ENCODE measurements at regions not wholly inside any gene's neighbourhood (a gene's known extent, or its start where the extent isn't known, plus 50 kb on each side); places are given as distances from the start of the nearest gene placed in this dataset.

DNA sequence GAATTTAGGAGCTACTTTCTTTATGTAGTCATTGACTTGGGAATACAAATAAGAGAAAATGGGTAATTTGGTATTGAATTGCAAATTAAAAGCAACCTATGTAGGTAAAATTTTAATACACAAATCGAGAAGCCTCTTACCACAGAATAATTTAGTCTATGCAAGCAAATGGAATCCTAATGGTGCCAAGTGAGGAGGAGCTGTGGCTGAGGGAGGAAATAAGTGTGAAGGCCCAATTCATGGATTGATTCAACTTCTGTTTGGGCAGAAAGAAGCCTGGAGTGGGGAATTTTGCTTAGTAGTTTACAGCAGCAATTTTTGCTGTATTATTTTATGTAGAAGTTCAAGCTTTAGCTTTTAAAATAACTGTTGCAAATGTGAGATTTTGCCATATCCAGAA is 291.9 kb downstream of the OXSM start:
- H3K4me1 ChIP-seq (ENCODE audit: control insufficient read depth in 5 of 5, insufficient read depth in 5 of 5, low read length in 5 of 5) = peaks cover 0 to 3% (median 0%) of the 10 kb centered on the region in 5 donors
- ATAC-seq (ENCODE audit: insufficient read depth, low FRiP score) (no peak), DNase-seq (no peak)
- TF ChIP-seq, protein P1, sequence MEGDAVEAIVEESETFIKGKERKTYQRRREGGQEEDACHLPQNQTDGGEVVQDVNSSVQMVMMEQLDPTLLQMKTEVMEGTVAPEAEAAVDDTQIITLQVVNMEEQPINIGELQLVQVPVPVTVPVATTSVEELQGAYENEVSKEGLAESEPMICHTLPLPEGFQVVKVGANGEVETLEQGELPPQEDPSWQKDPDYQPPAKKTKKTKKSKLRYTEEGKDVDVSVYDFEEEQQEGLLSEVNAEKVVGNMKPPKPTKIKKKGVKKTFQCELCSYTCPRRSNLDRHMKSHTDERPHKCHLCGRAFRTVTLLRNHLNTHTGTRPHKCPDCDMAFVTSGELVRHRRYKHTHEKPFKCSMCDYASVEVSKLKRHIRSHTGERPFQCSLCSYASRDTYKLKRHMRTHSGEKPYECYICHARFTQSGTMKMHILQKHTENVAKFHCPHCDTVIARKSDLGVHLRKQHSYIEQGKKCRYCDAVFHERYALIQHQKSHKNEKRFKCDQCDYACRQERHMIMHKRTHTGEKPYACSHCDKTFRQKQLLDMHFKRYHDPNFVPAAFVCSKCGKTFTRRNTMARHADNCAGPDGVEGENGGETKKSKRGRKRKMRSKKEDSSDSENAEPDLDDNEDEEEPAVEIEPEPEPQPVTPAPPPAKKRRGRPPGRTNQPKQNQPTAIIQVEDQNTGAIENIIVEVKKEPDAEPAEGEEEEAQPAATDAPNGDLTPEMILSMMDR (IDR thresholded peaks at IDR 0.05; ENCODE audit: control extremely low read depth, extremely low read depth) = no peak
- H3K9me3 ChIP-seq (ENCODE audit: control insufficient read depth in 4 of 4, insufficient read depth in 3 of 4, low read length in 3 of 4) = no peaks in the 10 kb centered on the region
- H3K9ac ChIP-seq (ENCODE audit: insufficient read depth in 1 of 2, low read length in 2 of 2) = no peak overlapping the region
- no peaks in the 10 kb centered on the region for H3K36me3 ChIP-seq (ENCODE audit: control insufficient read depth in 4 of 4, insufficient read depth in 4 of 4, low read length in 4 of 4)
- WGBS, 2 donors = 67 to 76% methylated on average over 1 of the region's 1 CpG
- H3K27me3 ChIP-seq (ENCODE audit: control insufficient read depth in 3 of 3, insufficient read depth in 3 of 3, low read length in 2 of 3) = no peaks in the 10 kb centered on the region
- H3K4me3 ChIP-seq = no peak overlapping the region
- no peak overlapping the region for H3K27ac ChIP-seq (ENCODE audit: low read depth in 1 of 2, low read length in 1 of 2)

DNA sequence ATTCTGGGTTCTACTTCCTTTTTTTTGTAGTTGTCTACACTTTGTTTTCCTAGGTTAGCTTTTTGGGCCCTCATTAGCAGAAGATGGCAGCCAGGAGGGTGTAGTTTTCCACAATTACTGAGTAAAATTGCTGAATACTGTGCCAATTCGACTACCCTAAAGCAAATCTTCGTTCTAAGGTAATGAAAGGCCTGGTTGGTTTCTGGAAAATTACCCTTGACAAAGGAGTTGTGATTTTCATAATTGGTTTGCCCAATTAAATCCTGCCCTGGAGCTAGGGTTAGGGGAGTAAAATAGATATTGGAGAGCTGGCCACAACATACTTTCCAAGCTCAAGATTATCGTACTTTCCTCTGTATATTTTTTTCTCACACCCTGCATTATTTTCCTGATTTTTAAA is 293.0 kb downstream of the OXSM start:
- TF ChIP-seq, protein P1 (IDR thresholded peaks at IDR 0.05; ENCODE audit: control extremely low read depth, extremely low read depth) = no peak
- ATAC-seq (ENCODE audit: insufficient read depth, low FRiP score) (no peak), DNase-seq (no peak)
- Histone ChIP-seq H3K27ac (ENCODE audit: low read depth in 1 of 2, low read length in 1 of 2) (no peak overlapping the region), H3K9ac (ENCODE audit: insufficient read depth in 1 of 2, low read length in 2 of 2) (no peak overlapping the region), H3K4me1 (ENCODE audit: control insufficient read depth in 5 of 5, insufficient read depth in 5 of 5, low read length in 5 of 5) (peaks cover 0 to 3% (median 0%) of the 10 kb centered on the region in 5 donors), H3K36me3 (ENCODE audit: control insufficient read depth in 4 of 4, insufficient read depth in 4 of 4, low read length in 4 of 4) (no peaks in the 10 kb centered on the region), H3K9me3 (ENCODE audit: control insufficient read depth in 4 of 4, insufficient read depth in 3 of 4, low read length in 3 of 4) (peaks cover 0 to 6% (median 0%) of the 10 kb centered on the region in 4 donors), H3K4me3 (no peak overlapping the region), H3K27me3 (ENCODE audit: control insufficient read depth in 3 of 3, insufficient read depth in 3 of 3, low read length in 2 of 3) (no peaks in the 10 kb centered on the region)
- 93 to 95% methylated on average over 3 of the region's 3 CpGs for WGBS, 2 donors

DNA sequence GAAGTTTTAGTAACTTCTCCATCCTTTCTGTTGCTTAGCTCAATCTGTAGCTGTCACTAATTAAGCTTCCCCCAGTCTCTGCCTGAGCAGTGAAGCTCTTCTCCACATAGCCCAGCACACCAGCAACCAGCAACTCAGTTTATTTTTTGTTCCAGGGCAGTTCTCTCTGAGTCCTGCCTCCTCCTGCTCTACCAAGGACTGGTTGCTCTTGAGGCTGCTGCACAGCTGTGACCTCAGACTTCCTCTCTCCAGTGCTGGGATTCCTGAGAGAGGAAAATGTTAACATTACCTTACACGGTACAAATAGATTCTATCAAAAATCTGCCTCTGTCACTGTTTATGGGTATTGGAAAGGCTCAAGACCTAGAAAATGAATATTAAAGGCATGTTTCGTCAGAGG is 294.7 kb downstream of the OXSM start:
- DNase-seq (no peak), ATAC-seq (ENCODE audit: insufficient read depth, low FRiP score) (no peak)
- H3K4me3 ChIP-seq = no peak overlapping the region
- H3K9me3 ChIP-seq (ENCODE audit: control insufficient read depth in 4 of 4, insufficient read depth in 3 of 4, low read length in 3 of 4) = peaks cover 0 to 6% (median 0%) of the 10 kb centered on the region in 4 donors
- H3K27ac ChIP-seq (ENCODE audit: low read depth in 1 of 2, low read length in 1 of 2) = no peak overlapping the region
- H3K9ac ChIP-seq (ENCODE audit: insufficient read depth in 1 of 2, low read length in 2 of 2) = no peak overlapping the region
- 36 to 45% methylated on average over 2 of the region's 2 CpGs for WGBS, 2 donors
- H3K27me3 ChIP-seq (ENCODE audit: control insufficient read depth in 3 of 3, insufficient read depth in 3 of 3, low read length in 2 of 3) = no peaks in the 10 kb centered on the region
- no peaks in the 10 kb centered on the region for H3K36me3 ChIP-seq (ENCODE audit: control insufficient read depth in 4 of 4, insufficient read depth in 4 of 4, low read length in 4 of 4)
- peaks cover 0 to 3% (median 0%) of the 10 kb centered on the region in 5 donors for H3K4me1 ChIP-seq (ENCODE audit: control insufficient read depth in 5 of 5, insufficient read depth in 5 of 5, low read length in 5 of 5)
- TF ChIP-seq, protein P1 (IDR thresholded peaks at IDR 0.05; ENCODE audit: control extremely low read depth, extremely low read depth) = no peak

DNA sequence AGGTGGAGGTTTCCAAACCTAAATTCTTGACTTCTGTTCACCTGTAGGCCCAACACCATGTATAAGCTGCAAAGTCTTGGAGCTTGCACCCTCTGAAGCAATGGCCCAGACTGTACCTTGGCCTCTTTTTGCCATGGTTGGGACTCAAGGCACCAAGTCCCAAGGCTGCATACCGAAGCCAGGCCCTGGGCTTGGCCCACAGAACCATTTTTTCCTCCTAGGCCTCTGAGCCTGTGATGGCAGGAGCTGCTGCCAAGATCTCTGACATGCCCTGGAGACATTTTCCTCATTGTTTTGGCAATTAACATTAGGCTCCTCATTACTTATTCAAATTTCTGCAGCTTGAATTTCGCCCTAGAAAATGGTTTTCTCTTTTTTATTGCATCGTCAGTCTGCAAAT is 297.9 kb downstream of the OXSM start:
- Histone ChIP-seq H3K4me3 (no peak overlapping the region), H3K27me3 (ENCODE audit: control insufficient read depth in 3 of 3, insufficient read depth in 3 of 3, low read length in 2 of 3) (no peaks in the 10 kb centered on the region), H3K27ac (ENCODE audit: low read depth in 1 of 2, low read length in 1 of 2) (no peak overlapping the region), H3K36me3 (ENCODE audit: control insufficient read depth in 4 of 4, insufficient read depth in 4 of 4, low read length in 4 of 4) (no peaks in the 10 kb centered on the region), H3K9me3 (ENCODE audit: control insufficient read depth in 4 of 4, insufficient read depth in 3 of 4, low read length in 3 of 4) (peaks cover 0 to 6% (median 0%) of the 10 kb centered on the region in 4 donors), H3K4me1 (ENCODE audit: control insufficient read depth in 5 of 5, insufficient read depth in 5 of 5, low read length in 5 of 5) (peaks cover 0 to 6% (median 0%) of the 10 kb centered on the region in 5 donors), H3K9ac (ENCODE audit: insufficient read depth in 1 of 2, low read length in 2 of 2) (no peak overlapping the region)
- ATAC-seq (ENCODE audit: insufficient read depth, low FRiP score) (no peak), DNase-seq (no peak)
- WGBS, 2 donors = 79 to 89% methylated on average over 3 of the region's 3 CpGs
- TF ChIP-seq, protein P1 (IDR thresholded peaks at IDR 0.05; ENCODE audit: control extremely low read depth, extremely low read depth) = no peak
